Ureter (tissue), 1 donor: ENCODE measurements at regions not wholly inside any gene's neighbourhood (a gene's known extent, or its start where the extent isn't known, plus 50 kb on each side); places are given as distances from the start of the nearest gene placed in this dataset.

Experiments used
- DNase-seq: peaks from one replicate; pipeline ENCODE4 v3.0.0-alpha.2; 2020; ENCODE audit warnings: low spot score
- donor health status: DM: yes; HTN: yes; CAD: no.

DNA sequence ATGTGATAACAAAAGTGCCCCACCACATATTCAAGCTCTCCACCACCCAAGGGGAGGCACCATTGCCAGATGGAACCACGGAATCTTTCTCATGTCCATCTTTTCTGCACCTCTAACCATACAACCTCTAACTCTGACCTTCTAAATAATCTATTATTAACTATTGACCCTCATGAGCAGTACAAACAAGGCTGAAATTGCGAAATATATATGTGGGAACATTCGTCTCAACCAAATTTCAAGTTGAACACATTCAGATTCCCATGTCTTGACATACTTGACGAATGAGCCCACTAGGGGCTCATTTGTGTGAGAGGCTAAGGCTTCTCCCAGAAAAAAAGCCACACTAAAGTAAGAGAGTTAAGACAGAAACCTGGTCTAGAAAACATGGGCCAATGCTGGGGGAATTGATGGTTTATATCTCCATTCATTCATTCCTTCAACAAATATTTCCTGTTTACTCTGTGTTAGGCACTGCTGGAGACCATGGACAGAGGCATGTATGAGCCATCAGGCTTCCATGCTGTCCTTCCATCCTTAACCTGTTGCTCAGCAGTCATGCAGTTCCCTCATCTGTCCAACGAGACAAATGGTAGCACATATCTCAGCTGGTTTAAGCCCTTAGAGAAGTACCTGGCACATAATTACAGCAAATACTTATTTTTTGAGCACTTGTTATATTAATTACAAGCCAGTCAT, 130.4 kb downstream of the ESM1 start:
- no peak for DNase-seq

DNA sequence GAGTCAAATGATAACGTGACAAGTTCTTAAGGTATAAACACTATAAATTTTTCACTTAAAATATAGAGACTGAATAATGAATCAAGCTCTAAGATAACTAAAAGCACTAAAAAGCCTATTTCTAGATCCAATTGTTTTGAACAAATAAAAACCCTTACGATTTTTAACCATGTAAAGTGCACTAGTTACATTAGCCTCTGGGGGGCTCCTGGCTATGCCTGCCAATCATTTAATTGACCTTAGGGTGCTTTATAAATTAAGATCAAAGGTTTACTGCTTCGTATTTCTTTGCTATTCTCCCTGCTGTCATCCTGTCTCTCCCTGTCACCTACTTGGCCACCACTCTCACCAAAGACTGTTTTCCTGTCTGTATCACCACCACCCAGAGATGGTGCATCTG, 133.4 kb downstream of the ESM1 start:
- no peak for DNase-seq

DNA sequence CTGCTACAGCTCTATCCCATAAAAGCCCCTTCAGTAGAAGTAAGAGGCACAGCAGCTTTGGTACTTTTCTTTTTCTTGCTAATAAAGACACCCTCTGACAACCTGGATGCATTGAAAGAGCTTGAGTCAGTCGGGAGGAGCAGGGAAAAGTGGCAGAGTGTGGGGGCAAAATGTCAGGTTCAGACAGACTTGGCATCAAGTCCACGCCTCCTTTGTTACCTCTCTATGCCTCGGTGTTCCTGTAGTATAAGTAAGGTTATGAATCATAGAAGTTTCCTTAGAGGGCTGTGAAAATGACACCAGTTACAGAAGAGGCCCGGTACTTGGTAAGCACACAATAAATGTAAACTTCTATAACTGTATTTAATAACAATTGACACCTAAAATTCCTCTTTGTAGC, 133.9 kb downstream of the ESM1 start:
- no peak for DNase-seq

DNA sequence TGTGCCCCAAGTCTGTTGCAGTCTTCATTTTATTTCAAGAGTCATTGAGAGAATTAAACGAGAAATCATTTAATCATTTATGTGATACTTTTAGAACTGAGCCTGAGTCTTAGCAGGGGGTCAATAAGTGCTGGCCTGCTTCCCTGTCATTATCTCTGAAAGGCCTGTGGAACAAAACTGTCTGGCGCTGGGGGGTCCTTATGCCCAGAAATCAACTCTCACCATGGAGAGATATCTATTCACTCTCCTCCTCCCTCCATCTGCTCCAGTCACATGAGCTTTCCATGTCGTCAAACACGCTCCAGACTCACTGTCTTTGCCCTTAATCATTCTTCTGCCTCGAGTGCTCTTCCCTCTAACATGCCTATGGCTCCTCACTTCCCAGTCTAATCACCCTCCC, 136.8 kb downstream of the ESM1 start:
- no peak for DNase-seq

DNA sequence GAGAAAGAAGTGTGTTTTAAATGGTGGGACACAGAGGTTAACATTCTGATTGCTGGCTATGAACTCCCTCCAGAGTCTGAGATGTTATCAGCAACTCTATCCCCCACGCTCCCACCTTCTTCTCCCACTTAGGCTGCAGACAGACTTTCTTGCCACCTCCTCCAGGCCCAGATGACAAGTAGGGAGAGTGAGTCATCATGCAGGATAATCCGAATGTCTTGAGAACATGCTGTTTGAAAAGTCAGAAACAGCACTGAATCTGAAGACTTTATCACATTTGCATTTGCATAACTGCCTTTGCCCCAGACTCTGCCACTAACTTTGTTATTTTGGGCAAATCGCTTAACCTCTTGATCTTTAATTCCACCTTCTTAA, 139.8 kb downstream of the ESM1 start:
- no peak for DNase-seq

DNA sequence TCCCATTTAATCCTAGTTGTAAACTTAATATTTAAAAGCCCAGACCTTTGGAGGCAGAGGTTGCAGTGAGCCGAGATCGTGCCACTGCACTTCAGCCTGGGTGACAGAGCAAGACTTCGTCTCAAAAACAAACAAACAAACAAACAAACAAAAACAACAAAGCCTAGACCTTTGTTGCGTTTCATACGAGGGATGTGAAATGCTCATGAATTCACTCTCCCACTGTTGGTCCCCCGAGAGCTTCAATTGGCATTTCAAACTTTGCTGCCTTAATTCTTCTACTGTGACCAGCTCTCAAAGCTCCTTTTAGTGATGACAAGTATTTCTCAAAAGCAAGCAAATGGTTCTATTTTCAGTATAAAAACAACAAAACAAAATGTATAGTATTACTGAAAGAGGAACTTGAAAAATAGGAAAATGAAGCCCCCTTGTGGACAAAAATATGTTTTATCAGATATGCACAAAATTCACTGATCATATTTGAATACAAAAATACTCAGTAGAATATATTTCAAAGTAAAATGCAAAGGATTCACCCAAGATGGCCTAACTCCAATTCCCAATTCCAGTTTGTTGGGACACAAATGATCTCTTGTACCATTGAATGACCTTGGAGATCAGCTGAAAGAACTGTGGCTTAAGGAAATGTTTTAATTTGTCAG, 140.4 kb downstream of the ESM1 start:
- no peak for DNase-seq

DNA sequence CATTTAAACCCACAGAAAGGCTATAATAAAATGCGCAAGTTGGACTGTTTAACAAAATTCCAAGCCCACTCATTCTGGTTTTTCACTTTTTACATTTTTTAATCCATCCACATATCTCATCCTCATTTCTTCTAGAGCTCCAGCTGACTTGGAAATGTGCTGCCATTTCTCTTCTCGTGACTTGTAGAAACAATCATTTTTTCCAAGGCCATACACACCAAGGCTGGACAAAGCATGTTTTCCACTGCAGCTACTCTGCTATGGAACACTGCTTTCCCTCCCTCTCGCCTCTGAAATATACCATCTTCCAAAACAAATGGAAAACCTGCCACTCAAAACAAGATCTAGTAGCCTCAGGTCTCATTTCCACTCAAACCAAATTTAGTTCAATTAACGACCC, 141.1 kb downstream of the ESM1 start:
- DNase-seq: no peak

DNA sequence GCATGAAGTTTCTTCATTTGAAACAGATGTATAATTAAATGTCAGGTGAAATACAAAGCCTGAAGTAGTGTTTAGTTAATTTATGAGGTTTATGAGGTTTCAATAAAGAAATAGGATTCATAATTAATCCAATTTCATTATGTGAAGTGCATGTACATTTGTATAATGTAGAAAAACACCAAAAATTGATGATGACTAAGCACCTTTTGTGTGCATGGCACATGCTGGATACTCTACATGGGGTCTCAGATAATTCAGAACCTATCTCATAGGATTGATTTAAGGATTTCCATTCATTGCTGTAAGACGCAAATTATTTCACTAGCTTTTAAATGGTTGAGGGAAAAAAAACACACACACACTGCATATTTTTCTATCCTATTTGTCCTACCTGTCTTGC, 143.9 kb downstream of the ESM1 start:
- DNase-seq: no peak

DNA sequence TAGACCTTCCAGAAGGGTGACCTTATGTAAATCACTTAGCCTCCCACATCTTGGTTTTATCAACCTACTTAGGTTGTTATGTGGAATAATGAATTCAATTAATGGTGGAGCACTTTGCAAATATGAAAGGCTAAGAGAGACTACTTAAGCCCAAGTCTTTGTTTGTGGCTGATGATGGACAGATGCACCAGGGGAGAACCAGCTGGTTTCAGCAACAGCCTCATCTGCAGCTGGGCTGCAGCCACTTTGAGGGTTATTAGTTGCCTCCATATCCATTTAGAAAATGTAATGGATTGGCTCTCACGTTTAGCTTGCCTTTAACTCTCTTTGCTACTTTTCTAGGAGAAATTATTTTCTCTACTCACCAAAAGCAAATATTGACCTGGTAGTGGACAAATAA, 146.6 kb downstream of the ESM1 start:
- DNase-seq: no peak

DNA sequence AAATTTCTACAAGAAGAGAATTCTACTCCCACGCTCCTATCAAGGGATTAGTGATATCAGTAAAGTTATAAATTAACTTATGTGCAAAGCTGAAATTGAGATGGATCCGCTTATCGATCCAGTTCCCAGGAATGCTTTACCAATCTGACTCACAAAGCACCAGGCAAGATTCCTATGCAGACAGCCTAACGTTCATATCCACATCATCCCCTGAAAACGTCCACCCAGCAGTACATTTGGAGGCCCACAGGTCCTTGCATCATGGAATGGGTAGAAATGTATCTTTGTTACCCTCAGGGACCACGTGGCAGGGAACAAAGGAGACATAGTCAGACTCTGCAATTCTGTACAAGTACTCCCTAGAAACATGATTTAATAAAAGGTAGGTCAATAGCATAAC, 147.4 kb downstream of the ESM1 start:
- no peak for DNase-seq

DNA sequence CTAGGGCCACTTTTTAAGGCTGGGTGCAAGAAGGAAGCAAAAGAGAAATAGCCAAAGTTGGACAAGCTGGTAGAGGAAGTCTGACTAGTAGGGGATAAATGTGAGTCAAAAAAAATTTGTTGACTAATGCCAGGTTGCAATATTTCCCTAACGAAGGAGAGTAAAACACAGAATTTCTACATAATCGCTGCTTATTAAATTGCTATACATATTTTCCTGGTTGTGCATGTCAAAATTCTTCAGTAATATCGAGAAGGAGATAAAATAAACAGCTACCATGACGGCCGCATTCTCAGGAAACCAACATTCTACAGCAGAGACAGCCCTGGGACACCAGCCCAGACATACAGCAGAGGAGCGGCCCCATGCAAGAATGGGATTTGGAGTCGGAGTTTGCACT, 148.3 kb downstream of the ESM1 start:
- no peak for DNase-seq

DNA sequence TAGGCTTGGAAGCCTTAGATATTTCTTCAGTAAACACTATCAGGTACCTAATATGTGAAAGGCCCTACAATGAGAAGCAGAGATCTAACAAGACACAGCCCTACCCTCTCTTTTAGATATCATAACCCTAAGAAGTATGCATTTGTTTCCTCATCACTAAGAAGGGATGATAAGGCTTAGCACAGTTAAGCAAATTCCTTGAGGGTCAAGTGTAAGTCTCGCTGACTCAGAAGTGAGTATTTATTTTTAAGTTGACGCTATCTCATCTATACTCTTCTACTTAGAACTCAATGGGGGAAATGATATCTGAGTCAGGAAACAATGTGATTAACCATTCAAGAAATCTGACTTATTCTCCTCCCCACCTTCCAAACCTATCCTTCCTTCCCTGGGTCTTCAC, 149.7 kb downstream of the ESM1 start:
- DNase-seq: no peak

DNA sequence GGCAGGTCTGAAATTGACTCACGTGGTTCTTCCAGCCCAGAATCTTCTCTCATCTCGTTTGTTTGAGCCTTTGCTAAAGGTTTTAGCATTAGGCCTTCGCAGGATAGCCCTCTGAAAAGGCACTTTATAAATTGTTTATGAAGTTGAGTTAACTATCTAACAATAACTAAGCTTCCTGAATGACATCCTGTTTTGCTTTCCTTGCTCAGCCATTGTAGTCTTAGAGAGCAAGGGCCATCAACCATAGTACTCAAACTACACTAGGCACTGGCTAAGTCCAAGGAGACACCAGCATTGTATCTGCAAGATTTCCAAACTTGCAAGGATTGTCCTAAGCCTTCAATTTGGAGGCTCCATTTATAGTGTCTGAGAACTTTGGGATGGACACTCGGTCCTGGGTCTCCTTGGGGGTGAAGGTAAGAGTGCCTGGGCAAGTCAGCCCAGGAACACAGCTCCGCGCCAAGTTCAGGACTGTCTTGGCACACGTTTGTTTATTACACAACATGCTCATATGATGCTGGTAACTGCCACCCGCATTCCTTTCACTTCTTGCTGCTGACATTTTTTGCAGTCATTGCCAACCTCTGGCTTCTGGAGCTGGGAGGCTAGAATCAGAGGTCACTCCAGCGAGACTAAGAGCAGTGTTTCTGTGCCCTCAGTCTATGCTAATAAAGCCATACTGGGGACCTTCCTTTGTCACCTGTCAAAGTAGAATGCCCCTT, 151.1 kb downstream of the ESM1 start:
- DNase-seq: no peak

DNA sequence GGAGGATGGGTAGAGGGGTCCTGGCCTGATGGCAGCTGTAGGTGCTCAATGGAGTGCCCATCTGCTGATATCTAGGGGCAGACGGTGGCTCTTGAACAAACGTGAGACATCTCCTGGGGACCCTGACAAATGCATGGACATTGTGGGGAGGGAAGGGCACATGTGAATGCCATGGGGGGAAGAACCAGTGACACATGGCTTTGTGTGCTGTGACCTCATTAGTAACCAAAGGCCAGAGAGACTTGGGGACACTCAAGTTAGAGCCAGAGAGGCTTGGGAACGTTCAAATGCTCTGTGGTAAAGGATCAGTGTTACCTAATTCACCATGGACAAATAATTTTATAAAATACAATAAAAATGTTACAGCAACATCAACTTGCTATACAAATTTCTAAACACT, 151.8 kb downstream of the ESM1 start:
- DNase-seq: no peak

DNA sequence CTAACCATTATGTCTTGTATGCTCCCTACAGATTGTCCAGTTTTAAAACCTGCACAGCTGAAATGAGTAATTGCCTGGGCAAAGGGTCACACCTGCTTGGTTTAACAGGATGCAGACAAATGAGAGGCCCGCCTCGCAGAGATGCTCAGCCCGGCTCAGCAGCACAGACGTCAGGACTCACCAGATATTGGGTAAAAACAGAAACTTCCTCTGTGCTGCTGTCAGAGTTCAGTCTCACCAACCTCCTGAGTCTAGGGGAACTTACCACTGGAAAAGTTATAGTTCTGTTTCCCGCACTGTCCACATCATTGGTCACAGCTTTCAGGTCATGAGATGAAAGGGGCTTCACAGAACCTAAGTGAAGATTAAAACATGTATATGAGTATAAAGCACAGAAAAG, 152.5 kb downstream of the ESM1 start:
- DNase-seq: no peak

DNA sequence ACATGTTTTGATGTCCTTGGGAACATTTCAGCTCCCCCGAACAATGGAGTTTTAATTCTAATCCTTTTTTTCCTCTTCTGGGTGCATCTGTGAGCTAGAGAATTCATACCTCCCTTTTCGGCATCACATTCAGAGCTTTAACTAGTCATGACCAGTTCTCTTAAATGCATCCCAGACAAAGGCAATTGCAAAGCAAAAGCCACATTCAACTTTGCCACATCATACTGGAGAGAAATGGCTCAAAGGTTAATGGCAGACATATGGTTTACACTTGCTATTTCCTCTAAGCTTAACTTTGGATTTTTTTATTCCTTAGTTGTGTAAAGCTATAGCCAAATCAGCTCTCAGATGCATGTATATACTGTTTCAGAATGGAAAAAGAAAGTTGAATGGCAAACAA, 153.3 kb downstream of the ESM1 start:
- DNase-seq: no peak

DNA sequence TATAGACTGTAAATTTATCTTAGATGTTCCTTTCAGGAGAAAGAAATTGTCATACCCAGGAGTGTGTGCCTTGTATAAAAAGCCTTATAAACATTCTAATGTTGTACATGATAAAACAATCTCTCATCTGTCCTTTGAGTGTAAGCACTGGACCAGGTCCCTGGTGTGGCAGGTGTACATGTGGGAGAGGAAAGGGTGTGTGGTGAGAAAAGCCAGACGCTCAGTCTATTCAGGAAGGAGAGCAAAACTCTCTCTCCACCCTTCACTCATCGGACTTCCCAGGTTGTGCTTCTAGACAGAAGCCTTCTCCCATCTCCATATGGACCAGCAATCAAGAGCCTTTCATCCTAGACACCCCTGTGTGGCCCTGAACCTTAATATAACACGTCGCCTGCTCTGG, 154.2 kb downstream of the ESM1 start:
- DNase-seq: no peak

DNA sequence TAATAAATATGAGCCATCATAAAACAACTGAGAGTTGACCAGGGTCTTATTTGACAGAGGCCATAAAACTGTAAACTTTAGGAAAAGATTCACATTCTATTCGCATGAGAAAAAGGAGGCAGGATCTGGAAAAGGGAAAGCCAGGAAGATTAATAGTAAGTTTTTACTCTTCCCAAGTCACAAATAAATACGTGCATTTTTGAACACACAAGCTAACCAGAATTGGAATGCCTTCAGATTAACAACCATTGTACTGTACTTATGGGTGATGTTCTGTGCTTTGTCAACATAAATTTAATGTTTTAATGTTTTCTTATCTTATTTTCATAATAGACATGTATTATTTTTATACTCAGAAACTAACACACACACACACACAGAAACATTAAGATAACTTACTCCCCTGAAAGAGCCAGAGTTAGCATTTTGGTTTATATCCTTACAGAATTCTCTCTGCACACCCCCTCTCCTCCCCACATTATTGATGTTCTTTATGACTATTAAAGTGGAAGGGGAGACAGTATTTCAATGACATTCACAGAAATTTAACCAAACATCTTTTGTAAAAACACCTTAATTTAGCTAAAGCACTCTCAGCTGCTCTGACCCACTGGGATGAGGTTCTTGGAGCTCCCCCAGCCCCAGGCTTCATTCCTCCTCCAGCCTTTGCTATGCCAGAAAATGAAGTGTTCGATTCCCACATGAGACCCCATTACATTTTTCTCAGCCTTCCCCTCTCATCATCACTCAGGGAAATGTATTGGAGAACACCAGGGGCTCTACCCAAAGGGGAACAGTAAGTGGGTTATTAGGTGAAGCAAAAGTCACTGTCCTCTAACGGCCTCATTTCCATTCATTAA, 155.5 kb downstream of the ESM1 start:
- no peak for DNase-seq

DNA sequence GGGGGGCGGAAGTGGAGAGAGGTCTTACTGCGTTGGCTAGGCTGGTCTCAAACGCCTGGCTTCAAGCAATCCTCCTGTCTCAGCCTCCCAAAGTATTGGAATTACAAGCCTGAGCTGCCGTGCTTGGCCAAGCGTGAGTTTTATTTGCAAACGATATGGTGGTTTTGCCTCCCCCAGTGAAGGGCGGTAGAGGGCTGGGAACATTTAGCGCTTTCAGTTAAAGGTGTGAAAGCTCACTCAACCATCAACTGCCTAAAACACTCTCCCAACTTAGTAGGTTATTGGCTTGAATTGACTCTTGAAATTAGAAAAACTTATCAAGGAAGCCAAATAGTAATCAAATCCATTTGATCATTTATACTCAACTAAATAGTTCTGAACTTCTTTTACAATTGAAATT, 156.3 kb downstream of the ESM1 start:
- DNase-seq: no peak

DNA sequence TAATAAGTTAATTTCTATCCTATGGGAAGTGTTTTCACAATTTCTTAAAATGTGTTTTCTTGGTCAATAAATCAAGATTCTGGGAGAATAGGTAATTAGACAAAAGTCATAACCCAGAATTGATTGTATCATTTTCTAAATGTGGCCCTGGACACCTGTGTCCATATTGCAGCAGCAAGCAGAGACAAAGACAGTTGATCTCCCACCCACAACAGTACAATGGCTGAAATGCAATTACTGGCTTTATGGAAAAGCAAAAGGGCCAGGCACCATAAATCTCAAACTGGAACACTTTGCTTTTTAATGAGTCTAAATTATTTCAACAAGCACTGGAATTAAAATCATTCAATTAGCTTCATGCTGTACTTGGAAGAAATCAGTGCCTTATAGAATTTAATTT, 157.2 kb downstream of the ESM1 start:
- no peak for DNase-seq

DNA sequence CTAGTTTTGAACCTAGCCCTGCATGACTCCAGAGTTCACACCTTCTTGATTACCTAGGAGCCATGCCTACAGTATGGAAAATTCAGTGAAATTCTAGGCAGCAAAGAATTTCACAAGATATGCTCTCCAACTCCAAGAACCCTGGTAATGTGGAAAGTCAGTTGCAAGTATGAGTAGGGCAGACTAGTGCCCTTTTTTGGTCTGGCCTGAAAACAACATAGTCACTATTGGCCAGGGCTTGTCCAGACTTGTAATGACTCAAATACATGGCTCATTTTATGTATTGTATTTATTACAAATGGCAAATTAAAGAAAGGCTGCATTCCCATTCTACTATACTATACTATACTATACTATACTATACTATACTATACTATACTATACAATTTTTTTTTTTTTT, 160.4 kb downstream of the ESM1 start:
- no peak for DNase-seq

DNA sequence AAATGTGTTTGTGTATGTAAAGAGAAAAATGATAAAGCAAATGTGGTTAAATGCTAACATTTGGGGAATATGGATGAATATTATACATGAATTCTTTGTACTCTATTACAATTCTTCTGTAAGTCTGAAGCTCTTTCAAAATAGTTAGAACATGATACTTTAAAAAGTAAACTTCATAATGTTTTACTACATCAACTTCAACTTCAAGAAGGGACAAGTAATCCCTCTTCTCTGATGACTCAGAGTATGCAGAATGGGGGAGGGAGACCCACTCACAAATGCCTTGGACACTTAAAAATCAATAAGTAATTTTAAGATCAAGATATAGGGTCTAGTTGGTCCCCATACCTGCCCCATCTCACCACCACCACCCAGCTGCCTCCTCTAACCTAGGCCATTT, 162.4 kb downstream of the ESM1 start:
- DNase-seq: no peak

DNA sequence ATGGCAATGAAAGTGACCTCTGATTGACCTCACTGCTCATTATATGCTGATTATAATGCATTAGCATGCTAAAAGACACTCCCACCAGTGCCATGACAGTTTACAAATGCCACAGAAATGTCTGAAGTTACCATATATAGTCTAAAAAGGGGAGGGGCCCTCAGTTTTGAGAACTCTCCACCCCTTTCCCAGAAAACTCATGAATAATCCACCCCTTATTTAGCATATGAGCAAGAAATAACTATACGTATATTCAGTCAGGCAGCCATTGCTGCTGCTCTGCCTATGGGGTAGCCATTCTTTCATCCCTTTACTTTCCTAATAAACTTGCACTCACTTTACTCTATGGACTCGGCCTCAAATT, 163.1 kb downstream of the ESM1 start:
- no peak for DNase-seq
